ENCODE measurements at regions not wholly inside any gene's neighbourhood (a gene's known extent, or its start where the extent isn't known, plus 50 kb on each side); places are given as distances from the start of the nearest gene placed in this dataset.

DNA sequence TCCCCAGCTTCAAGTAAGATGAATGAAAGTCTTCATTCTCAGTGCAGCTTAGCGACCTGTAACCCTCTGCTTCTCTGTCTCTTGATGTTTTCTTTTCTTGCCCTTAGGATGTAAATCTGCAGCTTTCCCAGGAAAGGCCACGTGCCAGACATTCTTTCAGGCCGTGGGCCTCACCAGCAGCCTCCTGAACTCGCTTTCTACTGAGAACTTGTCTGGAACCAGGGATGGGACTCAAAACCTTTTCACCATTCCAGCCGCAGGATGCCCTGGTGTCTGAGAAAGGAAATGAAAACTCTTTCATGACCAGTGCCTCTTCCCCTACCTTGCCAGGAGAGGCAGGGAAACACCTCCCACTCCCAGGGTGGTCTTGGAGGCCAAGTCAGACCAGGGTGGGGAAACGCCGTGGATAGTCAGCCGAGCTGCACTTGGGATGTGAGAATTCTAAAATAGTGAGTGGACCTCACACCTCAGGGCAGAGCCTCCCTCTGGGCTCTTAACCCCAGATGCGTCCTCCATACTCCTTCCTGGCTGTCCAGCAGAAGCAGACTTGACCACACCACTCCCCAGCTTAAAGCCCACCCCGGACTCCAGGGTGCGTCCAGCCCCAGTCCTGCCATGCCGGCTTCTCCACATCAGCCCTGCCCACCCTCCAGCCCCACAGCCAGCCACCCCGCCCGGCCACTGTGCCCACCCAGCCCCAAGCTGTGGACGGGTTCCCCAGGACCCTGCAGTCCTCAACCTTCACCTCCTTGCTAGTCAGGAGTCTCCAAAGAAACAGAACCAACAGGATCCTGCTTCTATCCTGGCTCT lies 115.5 kb downstream of the TWIST2 start:
- peaks cover 12% of the 10 kb centered on the region for H3K4me1 Mint-ChIP-seq (ENCODE audit: unreplicated experiment)
- H3K27ac Mint-ChIP-seq = no peak overlapping the region
- no peaks in the 10 kb centered on the region for H3K9me3 Mint-ChIP-seq
- TF ChIP-seq, protein P1, sequence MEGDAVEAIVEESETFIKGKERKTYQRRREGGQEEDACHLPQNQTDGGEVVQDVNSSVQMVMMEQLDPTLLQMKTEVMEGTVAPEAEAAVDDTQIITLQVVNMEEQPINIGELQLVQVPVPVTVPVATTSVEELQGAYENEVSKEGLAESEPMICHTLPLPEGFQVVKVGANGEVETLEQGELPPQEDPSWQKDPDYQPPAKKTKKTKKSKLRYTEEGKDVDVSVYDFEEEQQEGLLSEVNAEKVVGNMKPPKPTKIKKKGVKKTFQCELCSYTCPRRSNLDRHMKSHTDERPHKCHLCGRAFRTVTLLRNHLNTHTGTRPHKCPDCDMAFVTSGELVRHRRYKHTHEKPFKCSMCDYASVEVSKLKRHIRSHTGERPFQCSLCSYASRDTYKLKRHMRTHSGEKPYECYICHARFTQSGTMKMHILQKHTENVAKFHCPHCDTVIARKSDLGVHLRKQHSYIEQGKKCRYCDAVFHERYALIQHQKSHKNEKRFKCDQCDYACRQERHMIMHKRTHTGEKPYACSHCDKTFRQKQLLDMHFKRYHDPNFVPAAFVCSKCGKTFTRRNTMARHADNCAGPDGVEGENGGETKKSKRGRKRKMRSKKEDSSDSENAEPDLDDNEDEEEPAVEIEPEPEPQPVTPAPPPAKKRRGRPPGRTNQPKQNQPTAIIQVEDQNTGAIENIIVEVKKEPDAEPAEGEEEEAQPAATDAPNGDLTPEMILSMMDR (conservative IDR thresholded peaks at IDR 0.05) = no peak
- peak; percentile 60 for DNase-seq (ENCODE audit: extremely low spot score, unreplicated experiment)
- H3K4me3 Mint-ChIP-seq = no peak overlapping the region
- peaks cover 19% of the 10 kb centered on the region for H3K27me3 Mint-ChIP-seq
- H3K36me3 Mint-ChIP-seq = no peaks in the 10 kb centered on the region

DNA sequence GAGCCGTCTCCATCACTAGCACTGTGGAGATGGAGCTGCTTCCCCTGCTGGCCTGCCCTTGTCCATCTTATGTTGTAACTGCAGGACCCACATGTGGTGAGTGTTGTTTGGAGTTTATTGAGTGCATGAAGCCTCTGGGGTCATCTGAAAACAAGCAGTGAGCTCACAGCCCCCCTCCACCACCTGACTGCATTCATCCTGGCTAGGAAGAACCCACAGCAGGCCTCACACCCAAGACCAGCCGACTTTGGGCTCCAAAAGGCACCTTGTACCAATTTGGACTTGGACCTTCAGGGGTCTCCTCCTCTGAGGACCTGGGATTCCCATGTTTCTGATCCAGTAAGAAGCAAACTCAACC lies 116.1 kb downstream of the TWIST2 start:
- H3K4me3 Mint-ChIP-seq = no peak overlapping the region
- no peak overlapping the region for H3K27ac Mint-ChIP-seq
- H3K9me3 Mint-ChIP-seq = no peaks in the 10 kb centered on the region
- H3K27me3 Mint-ChIP-seq = peaks cover 19% of the 10 kb centered on the region
- no peak for DNase-seq (ENCODE audit: extremely low spot score, unreplicated experiment)
- no peaks in the 10 kb centered on the region for H3K36me3 Mint-ChIP-seq
- TF ChIP-seq, protein P1 (conservative IDR thresholded peaks at IDR 0.05) = no peak
- peaks cover 12% of the 10 kb centered on the region for H3K4me1 Mint-ChIP-seq (ENCODE audit: unreplicated experiment)

DNA sequence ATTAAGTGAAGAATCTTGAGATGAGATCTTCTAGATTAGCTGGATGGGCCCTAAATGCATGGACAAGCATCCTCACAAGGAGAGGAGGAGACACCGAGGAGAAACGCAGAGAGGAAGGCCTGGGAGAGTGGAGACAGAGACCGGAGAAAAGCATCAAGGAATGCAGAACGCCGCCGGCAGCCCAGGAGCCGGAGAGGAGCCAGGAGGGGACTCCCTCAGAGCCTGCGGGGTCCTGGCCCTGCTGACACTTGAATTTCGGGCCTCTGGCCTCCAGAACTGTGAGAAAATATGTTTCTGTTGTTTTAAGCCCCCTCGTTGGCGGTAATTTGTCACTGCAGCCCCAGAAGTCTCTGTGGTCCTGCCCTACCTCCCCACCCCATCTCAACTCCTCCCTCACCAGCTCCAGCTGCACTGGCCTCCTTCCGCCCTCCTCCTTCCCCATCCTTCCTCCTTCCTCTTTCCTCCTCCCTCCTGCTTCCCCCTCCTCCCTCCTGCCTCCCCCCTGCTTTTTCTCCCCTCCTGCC lies 116.7 kb downstream of the TWIST2 start:
- no peak overlapping the region for H3K27ac Mint-ChIP-seq
- TF ChIP-seq, protein P1 (conservative IDR thresholded peaks at IDR 0.05) = no peak
- no peak overlapping the region for H3K4me3 Mint-ChIP-seq
- peaks cover 19% of the 10 kb centered on the region for H3K27me3 Mint-ChIP-seq
- no peaks in the 10 kb centered on the region for H3K9me3 Mint-ChIP-seq
- H3K36me3 Mint-ChIP-seq = no peaks in the 10 kb centered on the region
- peak; percentile 53 for DNase-seq (ENCODE audit: extremely low spot score, unreplicated experiment)
- H3K4me1 Mint-ChIP-seq (ENCODE audit: unreplicated experiment) = peaks cover 17% of the 10 kb centered on the region

DNA sequence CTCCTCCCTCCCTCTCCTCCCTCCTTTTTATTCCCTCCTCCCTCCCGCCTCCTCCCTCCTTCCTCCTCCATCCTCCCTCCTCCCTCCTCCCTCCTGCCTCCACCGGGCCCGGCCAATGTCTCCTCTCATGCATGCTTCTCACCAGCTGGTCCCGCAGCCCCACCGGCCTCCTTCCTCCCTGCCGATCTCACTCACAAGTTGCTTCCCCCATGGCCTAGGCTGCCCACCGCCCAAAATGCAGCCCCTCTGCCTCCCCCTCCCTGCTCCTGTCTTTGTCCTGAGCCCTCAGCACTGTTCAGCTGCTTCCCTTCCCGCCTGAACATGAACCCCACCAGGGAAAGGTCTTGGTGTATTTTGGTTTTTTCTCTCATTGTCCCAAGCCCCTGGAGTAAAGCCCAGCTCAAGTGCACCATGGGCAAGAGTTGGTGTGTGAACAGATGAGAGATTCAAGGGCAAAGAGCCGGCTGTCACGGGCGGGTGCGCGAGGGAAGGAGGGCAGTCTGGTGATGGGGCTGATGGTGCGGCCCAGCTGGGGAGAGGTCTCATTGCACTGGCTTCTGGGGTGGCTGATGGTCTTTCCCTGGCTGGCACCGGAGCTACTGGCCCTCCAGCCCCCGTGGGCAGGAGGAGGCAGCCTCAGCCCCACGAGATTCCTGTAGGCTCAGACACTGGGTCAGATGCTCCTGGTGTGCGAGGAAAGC lies 117.6 kb downstream of the TWIST2 start:
- H3K9me3 Mint-ChIP-seq = no peaks in the 10 kb centered on the region
- H3K36me3 Mint-ChIP-seq = no peaks in the 10 kb centered on the region
- H3K4me3 Mint-ChIP-seq = no peak overlapping the region
- H3K27me3 Mint-ChIP-seq = peaks cover 22% of the 10 kb centered on the region
- TF ChIP-seq, protein P1 (conservative IDR thresholded peaks at IDR 0.05) = no peak
- H3K27ac Mint-ChIP-seq = no peak overlapping the region
- DNase-seq (ENCODE audit: extremely low spot score, unreplicated experiment) = no peak
- H3K4me1 Mint-ChIP-seq (ENCODE audit: unreplicated experiment) = peaks cover 17% of the 10 kb centered on the region

DNA sequence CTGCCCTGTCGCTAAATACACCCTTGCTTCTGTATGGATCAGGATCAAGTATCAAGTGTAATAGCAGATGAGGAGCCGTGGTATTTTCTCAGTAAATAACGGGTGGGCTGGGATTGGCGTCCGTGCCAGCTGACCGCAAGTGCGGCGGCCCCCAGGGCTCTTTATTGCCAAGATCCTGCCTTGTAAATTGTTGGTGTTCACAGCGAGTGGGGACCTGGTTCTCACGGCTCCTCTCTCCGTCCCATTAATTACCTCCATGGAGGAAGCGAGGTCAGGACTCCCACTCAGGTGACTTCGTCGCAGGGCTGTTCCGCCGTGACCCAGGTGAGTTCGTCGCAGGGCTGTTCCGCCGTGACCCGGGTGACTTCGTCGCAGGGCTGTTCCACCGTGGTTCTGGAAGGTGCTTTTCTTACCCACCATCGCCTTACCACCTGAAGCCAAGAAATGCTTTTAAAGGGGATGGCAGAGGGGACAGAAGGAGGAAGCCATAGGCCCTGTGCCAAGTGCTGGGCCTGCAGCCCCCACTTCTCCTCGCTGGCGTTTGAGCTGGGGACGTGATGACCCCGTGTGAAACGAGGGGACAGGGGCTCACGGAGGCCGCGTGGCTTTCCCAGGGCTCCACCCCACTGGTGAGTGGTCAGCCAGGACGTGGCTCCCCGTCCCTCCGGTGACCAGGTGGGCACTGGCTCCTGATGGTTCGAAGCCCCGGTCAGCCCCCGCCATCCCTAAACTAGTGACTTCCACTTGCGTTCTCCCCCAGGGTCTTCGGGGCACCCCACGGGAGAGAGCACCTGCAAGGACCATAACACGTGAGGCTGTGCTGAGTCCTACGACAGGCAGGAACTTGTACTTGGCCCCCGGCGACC lies 118.4 kb downstream of the TWIST2 start:
- no peak for DNase-seq (ENCODE audit: extremely low spot score, unreplicated experiment)
- TF ChIP-seq, protein P1 (conservative IDR thresholded peaks at IDR 0.05) = no peak
- Mint-ChIP-seq H3K27ac (no peak overlapping the region), H3K4me3 (no peak overlapping the region), H3K9me3 (no peaks in the 10 kb centered on the region), H3K36me3 (no peaks in the 10 kb centered on the region), H3K4me1 (ENCODE audit: unreplicated experiment) (peaks cover 17% of the 10 kb centered on the region), H3K27me3 (peaks cover 22% of the 10 kb centered on the region)

All from type B pancreatic cell (in vitro differentiated cells).